HEK293 (cell line): ENCODE measurements at regions not wholly inside any gene's neighbourhood (a gene's known extent, or its start where the extent isn't known, plus 50 kb on each side); places are given as distances from the start of the nearest gene placed in this dataset.

Source experiments
- CTCF ChIA-PET: fragments of 350-600 bp; formaldehyde crosslinking; extraction: SDS; loops from one replicate; lab custom pipeline; 2021; ENCODE audit warnings: antibody characterized with exemption; lab: Yijun Ruan, JAX
- POLR2A ChIA-PET: fragments of 300-600 bp; formaldehyde crosslinking; extraction: SDS; loops from one replicate; lab custom pipeline; 2020; ENCODE audit warnings: antibody characterized with exemption, inconsistent platforms; lab: Yijun Ruan, JAX
- H3K27ac ChIP-seq: fragments of 200-500 bp; sonication (Bioruptor generic); 2 replicates; pipeline ENCODE4 v1.5.1; 2014; ENCODE audit warnings: low read depth, low read length, control low read depth, inconsistent platforms; ENCODE audit errors: extremely low read depth
- H3K36me3 ChIP-seq, 2 experiments: fragments of 200-500 bp in 1 of 2; sonication (Bioruptor generic) in 1 of 2; 1 replicate in 1 of 2; 2 replicates in 1 of 2; pipeline ENCODE4 v1.5.1; 2014 to 2017; ENCODE audit warnings: inconsistent platforms in 2 of 2, low read length in 2 of 2; ENCODE audit not compliant: control insufficient read depth in 2 of 2, insufficient read depth in 1 of 2
- H3K4me1 ChIP-seq: fragments of 200-500 bp; sonication (Bioruptor generic); 2 replicates; pipeline ENCODE4 v1.5.1; 2014; ENCODE audit warnings: mild to moderate bottlenecking, low read length, inconsistent platforms; ENCODE audit not compliant: control insufficient read depth, insufficient read depth
- H3K4me3 ChIP-seq: 2 replicates; pipeline ENCODE4 v1.5.1; 2011; ENCODE audit warnings: low read depth, mild to moderate bottlenecking, control low read depth, low read length, moderate library complexity
- H3K9me3 ChIP-seq: fragments of 200-500 bp; sonication (Bioruptor generic); 2 replicates; pipeline ENCODE4 v1.5.1; 2014; ENCODE audit warnings: low read depth, low read length, inconsistent platforms; ENCODE audit not compliant: control insufficient read depth, insufficient read depth
- EGR2 ChIP-seq: fragments of 450-650 bp; formaldehyde crosslinking; IDR thresholded peaks from 2 replicates; pipeline ENCODE4 v1.5.1; 2016; ENCODE audit warnings: low read depth, missing biosample characterization, missing genetic modification characterization
- FEZF1 ChIP-seq: fragments of 450-650 bp; formaldehyde crosslinking; IDR thresholded peaks from 2 replicates; pipeline ENCODE4 v1.5.1; 2016; ENCODE audit warnings: missing biosample characterization, missing genetic modification characterization
- GLI2 ChIP-seq: fragments of 450-650 bp; formaldehyde crosslinking; IDR thresholded peaks from 2 replicates; pipeline ENCODE4; 2017; ENCODE audit warnings: missing biosample characterization, missing genetic modification characterization, low read depth, borderline replicate concordance
- GLIS1 ChIP-seq: fragments of 450-650 bp; formaldehyde crosslinking; IDR thresholded peaks from 2 replicates; pipeline ENCODE4 v1.5.1; 2016; ENCODE audit warnings: missing biosample characterization, missing genetic modification characterization
- KLF8 ChIP-seq: fragments of 450-650 bp; formaldehyde crosslinking; IDR thresholded peaks from 2 replicates; pipeline ENCODE4 v1.5.1; 2016; ENCODE audit warnings: missing biosample characterization, missing genetic modification characterization
- RBAK ChIP-seq: fragments of 450-650 bp; formaldehyde crosslinking; IDR thresholded peaks from 2 replicates; pipeline ENCODE4 v1.5.1; 2016; ENCODE audit warnings: missing biosample characterization, missing genetic modification characterization
- SALL2 ChIP-seq: fragments of 450-650 bp; formaldehyde crosslinking; IDR thresholded peaks from 2 replicates; pipeline ENCODE4 v1.5.0; 2017; ENCODE audit warnings: missing biosample characterization, mild to moderate bottlenecking, missing genetic modification characterization, borderline replicate concordance
- TCF7L2 ChIP-seq: IDR thresholded peaks from 2 replicates; pipeline ENCODE4 v1.6.1; 2011; ENCODE audit warnings: low read depth, mild to moderate bottlenecking, inconsistent platforms, low read length, moderate library complexity, borderline replicate concordance
- YY2 ChIP-seq: fragments of 450-650 bp; formaldehyde crosslinking; IDR thresholded peaks from 2 replicates; pipeline ENCODE4 v1.5.1; 2016; ENCODE audit warnings: missing biosample characterization, missing genetic modification characterization
- ZBTB1 ChIP-seq: fragments of 450-650 bp; formaldehyde crosslinking; IDR thresholded peaks from 2 replicates; pipeline ENCODE4 v1.5.1; 2016; ENCODE audit warnings: missing biosample characterization, missing genetic modification characterization
- ZBTB17 ChIP-seq: fragments of 450-650 bp; formaldehyde crosslinking; IDR thresholded peaks from 2 replicates; pipeline ENCODE4 v1.5.1; 2016; ENCODE audit warnings: missing biosample characterization, missing genetic modification characterization
- ZNF10 ChIP-seq: fragments of 450-650 bp; formaldehyde crosslinking; IDR thresholded peaks from 2 replicates; pipeline ENCODE4 v1.5.1; 2017; ENCODE audit warnings: missing biosample characterization, missing genetic modification characterization
- ZNF112 ChIP-seq: fragments of 450-650 bp; formaldehyde crosslinking; IDR thresholded peaks from 2 replicates; pipeline ENCODE4 v1.5.0; 2017; ENCODE audit warnings: missing biosample characterization, missing genetic modification characterization
- ZNF23 ChIP-seq: fragments of 450-650 bp; formaldehyde crosslinking; IDR thresholded peaks from 2 replicates; pipeline ENCODE4 v1.5.1; 2016; ENCODE audit warnings: missing biosample characterization, missing genetic modification characterization, borderline replicate concordance
- ZNF274 ChIP-seq, 2 experiments: fragments of 200-500 bp in 1 of 2; fragments of 450-650 bp in 1 of 2; sonication (Bioruptor generic) in 1 of 2; formaldehyde crosslinking in 1 of 2; IDR thresholded peaks; 2 replicates each; pipeline versions ENCODE4 v1.5.1 to v1.6.1; 2014 to 2016; ENCODE audit warnings: borderline replicate concordance in 1 of 2, inconsistent platforms in 1 of 2, low read length in 1 of 2, missing biosample characterization in 1 of 2, missing genetic modification characterization in 1 of 2
- ZNF302 ChIP-seq: fragments of 450-650 bp; formaldehyde crosslinking; IDR thresholded peaks from 2 replicates; pipeline ENCODE4 v1.5.1; 2016; ENCODE audit warnings: missing biosample characterization, missing genetic modification characterization, low read depth
- ZNF48 ChIP-seq: fragments of 450-650 bp; formaldehyde crosslinking; IDR thresholded peaks from 2 replicates; pipeline ENCODE4 v1.5.1; 2016; ENCODE audit warnings: missing biosample characterization, missing genetic modification characterization
- ZNF510 ChIP-seq: fragments of 450-650 bp; formaldehyde crosslinking; IDR thresholded peaks from 2 replicates; pipeline ENCODE4 v1.5.1; 2018; ENCODE audit warnings: mild to moderate bottlenecking, missing genetic modification characterization, missing biosample characterization; ENCODE audit not compliant: insufficient replicate concordance
- ZNF555 ChIP-seq: fragments of 450-650 bp; formaldehyde crosslinking; conservative IDR thresholded peaks from 2 replicates; pipeline ENCODE4 v1.5.1; 2017; ENCODE audit warnings: missing biosample characterization, mild to moderate bottlenecking, missing genetic modification characterization, inconsistent platforms
- ZNF571 ChIP-seq: fragments of 450-650 bp; formaldehyde crosslinking; IDR thresholded peaks from 2 replicates; pipeline ENCODE4 v1.5.0; 2017; ENCODE audit warnings: missing biosample characterization, missing genetic modification characterization
- ZNF596 ChIP-seq: fragments of 450-650 bp; IDR thresholded peaks from 2 replicates; pipeline ENCODE4 v1.5.0; 2018; ENCODE audit warnings: missing biosample characterization, mild to moderate bottlenecking, missing genetic modification characterization, moderate library complexity
- ZNF621 ChIP-seq: fragments of 450-650 bp; formaldehyde crosslinking; IDR thresholded peaks from 2 replicates; pipeline ENCODE4 v1.5.1; 2017; ENCODE audit warnings: missing biosample characterization, missing genetic modification characterization
- ZNF645 ChIP-seq: fragments of 450-650 bp; formaldehyde crosslinking; IDR thresholded peaks from 2 replicates; pipeline ENCODE4; 2016; ENCODE audit warnings: missing biosample characterization, missing genetic modification characterization
- ZNF76 ChIP-seq: fragments of 450-650 bp; formaldehyde crosslinking; IDR thresholded peaks from 2 replicates; pipeline ENCODE4; 2016; ENCODE audit warnings: low read depth, missing biosample characterization, missing genetic modification characterization, borderline replicate concordance
- ZNF777 ChIP-seq: fragments of 450-650 bp; formaldehyde crosslinking; IDR thresholded peaks from 2 replicates; pipeline ENCODE4 v1.5.1; 2017; ENCODE audit warnings: missing biosample characterization, missing genetic modification characterization, borderline replicate concordance
- ZNF785 ChIP-seq: fragments of 450-650 bp; formaldehyde crosslinking; IDR thresholded peaks from 2 replicates; pipeline ENCODE4 v1.5.1; 2016; ENCODE audit warnings: missing biosample characterization, missing genetic modification characterization
- ZNF830 ChIP-seq: fragments of 450-650 bp; IDR thresholded peaks from 2 replicates; pipeline ENCODE4 v1.5.0; 2018; ENCODE audit warnings: missing biosample characterization, missing genetic modification characterization, low read depth, mild to moderate bottlenecking, moderate library complexity
- TF ChIP-seq, protein P1 (sequence below): fragments of 450-650 bp; formaldehyde crosslinking; IDR thresholded peaks from 2 replicates; pipeline ENCODE4 v1.5.1; 2016; ENCODE audit warnings: missing biosample characterization, missing genetic modification characterization
- TF ChIP-seq, protein P2 (sequence below): fragments of 450-650 bp; formaldehyde crosslinking; IDR thresholded peaks from 2 replicates; pipeline ENCODE4 v1.5.1; 2016; ENCODE audit warnings: missing biosample characterization, missing genetic modification characterization
- TF ChIP-seq, protein P3 (sequence below): fragments of 450-650 bp; formaldehyde crosslinking; IDR thresholded peaks from 2 replicates; pipeline ENCODE4 v1.5.1; 2016; ENCODE audit warnings: missing biosample characterization, missing genetic modification characterization
- TF ChIP-seq, protein P4 (sequence below): fragments of 450-650 bp; formaldehyde crosslinking; IDR thresholded peaks from 2 replicates; pipeline ENCODE4 v1.5.1; 2016; ENCODE audit warnings: missing biosample characterization, missing genetic modification characterization, low read depth

DNA sequence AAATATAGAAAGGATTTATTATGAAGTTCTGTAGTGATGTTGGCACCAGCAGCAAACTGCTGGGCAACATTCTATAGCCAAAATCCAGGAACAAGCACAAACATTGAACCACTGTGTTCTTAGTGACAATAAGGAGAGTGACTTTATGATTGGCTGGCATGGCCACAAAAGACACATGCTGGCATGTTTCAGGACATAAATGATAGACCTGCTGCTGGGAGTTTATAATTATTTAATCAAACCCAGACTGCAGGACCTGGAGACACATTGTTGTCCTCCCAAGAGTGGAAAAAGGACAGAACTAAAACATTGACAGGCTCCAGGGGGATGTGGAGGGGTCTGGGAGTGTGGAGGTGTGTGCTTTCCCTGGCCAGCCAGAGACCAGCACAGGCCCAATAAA is 255.3 kb upstream of the LRTM1 start:
- TF ChIP-seq ZNF23 (tag by site-specific recombination) (no peak), FEZF1 (tag by site-specific recombination) (no peak), ZNF571 (tag by site-specific recombination) (no peak), EGR2 (tag by site-specific recombination) (no peak), ZNF274 (IDR thresholded peaks at IDR 0.05; ENCODE audit: low read length) (no peak), ZNF274 (tag by site-specific recombination; IDR thresholded peaks at IDR 0.05; ENCODE audit: borderline replicate concordance) (no peak), ZNF830 (tag by site-specific recombination) (no peak), ZNF48 (tag by site-specific recombination) (no peak), YY2 (no peak), ZNF76 (tag by site-specific recombination) (no peak), KLF8 (tag by site-specific recombination) (no peak), ZNF302 (tag by site-specific recombination) (no peak), ZNF645 (tag by site-specific recombination) (no peak), ZBTB1 (tag by site-specific recombination) (no peak), GLI2 (tag by site-specific recombination) (no peak)
- TF ChIP-seq, protein P1, sequence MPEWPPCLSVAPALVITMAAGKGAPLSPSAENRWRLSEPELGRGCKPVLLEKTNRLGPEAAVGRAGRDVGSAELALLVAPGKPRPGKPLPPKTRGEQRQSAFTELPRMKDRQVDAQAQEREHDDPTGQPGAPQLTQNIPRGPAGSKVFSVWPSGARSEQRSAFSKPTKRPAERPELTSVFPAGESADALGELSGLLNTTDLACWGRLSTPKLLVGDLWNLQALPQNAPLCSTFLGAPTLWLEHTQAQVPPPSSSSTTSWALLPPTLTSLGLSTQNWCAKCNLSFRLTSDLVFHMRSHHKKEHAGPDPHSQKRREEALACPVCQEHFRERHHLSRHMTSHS (tag by site-specific recombination), result no peak
- TF ChIP-seq, protein P2, sequence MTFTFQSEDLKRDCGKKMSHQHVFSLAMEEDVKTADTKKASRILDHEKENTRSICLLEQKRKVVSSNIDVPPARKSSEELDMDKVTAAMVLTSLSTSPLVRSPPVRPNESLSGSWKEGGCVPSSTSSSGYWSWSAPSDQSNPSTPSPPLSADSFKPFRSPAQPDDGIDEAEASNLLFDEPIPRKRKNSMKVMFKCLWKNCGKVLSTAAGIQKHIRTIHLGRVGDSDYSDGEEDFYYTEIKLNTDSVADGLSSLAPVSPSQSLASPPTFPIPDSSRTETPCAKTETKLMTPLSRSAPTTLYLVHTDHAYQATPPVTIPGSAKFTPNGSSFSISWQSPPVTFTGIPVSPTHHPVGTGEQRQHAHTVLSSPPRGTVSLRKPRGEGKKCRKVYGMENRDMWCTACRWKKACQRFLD, result no peak
- TF ChIP-seq, protein P3, sequence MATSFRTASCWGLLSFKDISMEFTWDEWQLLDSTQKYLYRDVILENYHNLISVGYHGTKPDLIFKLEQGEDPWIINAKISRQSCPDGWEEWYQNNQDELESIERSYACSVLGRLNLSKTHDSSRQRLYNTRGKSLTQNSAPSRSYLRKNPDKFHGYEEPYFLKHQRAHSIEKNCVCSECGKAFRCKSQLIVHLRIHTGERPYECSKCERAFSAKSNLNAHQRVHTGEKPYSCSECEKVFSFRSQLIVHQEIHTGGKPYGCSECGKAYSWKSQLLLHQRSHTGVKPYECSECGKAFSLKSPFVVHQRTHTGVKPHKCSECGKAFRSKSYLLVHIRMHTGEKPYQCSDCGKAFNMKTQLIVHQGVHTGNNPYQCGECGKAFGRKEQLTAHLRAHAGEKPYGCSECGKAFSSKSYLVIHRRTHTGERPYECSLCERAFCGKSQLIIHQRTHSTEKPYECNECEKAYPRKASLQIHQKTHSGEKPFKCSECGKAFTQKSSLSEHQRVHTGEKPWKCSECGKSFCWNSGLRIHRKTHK, result no peak

DNA sequence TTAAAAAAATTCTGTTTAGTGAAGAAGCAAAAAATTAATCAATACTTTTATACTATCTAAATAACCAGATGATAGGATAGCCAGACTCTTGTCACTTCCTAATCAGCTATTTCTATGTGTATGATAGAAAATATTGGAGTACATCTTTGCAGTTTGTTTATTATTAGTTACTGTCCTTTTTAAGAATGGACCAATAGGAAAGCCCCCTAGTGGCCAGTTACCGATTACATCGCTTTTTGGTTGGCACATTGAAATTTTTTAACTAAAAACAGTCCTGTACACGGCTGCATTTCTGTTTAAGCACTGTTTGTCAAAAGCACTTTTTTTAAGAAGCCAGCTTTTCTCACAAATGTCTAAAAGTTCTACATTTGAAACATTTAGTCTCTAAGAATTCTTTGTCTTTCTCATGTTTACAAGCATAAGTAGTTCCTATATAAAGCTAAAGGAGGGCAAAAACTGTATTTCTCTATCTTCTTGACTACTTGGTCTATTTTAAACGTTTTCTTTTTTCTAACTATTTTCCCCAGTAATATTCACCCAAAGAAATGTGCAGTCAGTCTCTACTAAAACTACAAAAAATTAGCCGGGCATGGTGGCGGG is 253.2 kb upstream of the LRTM1 start:
- ChIA-PET POLR2A (no interaction called here), CTCF (interaction anchor here (0.5 to 1.6 kb wide), 17 partner anchors 8 to 774 kb away, joined by 3 to 13 read pairs (median 4); no protein-coding TSS in a partner anchor)
- no peak for TF ChIP-seq ZNF510 (tag by site-specific recombination)
- no peak for TF ChIP-seq ZNF10 (tag by site-specific recombination)
- TF ChIP-seq TCF7L2, result no peak
- TF ChIP-seq RBAK (tag by site-specific recombination), result no peak
- TF ChIP-seq ZNF112 (tag by site-specific recombination), result no peak
- no peak for TF ChIP-seq ZNF777 (tag by site-specific recombination)
- no peak for TF ChIP-seq ZNF596 (tag by site-specific recombination)
- TF ChIP-seq ZNF785 (tag by site-specific recombination), result no peak
- TF ChIP-seq ZBTB17, result no peak
- no peak for TF ChIP-seq ZNF621 (tag by site-specific recombination)
- no peak for TF ChIP-seq GLIS1 (tag by site-specific recombination)
- TF ChIP-seq ZNF555 (tag by site-specific recombination), result no peak
- no peak for TF ChIP-seq SALL2 (tag by site-specific recombination)
- no peak for TF ChIP-seq ZNF302 (tag by site-specific recombination)
- TF ChIP-seq, protein P4, sequence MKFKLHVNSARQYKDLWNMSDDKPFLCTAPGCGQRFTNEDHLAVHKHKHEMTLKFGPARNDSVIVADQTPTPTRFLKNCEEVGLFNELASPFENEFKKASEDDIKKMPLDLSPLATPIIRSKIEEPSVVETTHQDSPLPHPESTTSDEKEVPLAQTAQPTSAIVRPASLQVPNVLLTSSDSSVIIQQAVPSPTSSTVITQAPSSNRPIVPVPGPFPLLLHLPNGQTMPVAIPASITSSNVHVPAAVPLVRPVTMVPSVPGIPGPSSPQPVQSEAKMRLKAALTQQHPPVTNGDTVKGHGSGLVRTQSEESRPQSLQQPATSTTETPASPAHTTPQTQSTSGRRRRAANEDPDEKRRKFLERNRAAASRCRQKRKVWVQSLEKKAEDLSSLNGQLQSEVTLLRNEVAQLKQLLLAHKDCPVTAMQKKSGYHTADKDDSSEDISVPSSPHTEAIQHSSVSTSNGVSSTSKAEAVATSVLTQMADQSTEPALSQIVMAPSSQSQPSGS (tag by site-specific recombination), result no peak
- no peak overlapping the region for H3K4me3 ChIP-seq
- H3K9me3 ChIP-seq, result no peaks in the 10 kb centered on the region
- H3K36me3 ChIP-seq, result no peaks in the 10 kb centered on the region
- no peak overlapping the region for H3K27ac ChIP-seq
- H3K4me1 ChIP-seq, result no peaks in the 10 kb centered on the region

More for the DNA sequence above, 255.3 kb upstream of the LRTM1 start:
- CTCF ChIA-PET, result no interaction called here
- no peak overlapping the region for H3K4me3 ChIP-seq
- POLR2A ChIA-PET, result no interaction called here
- H3K27ac ChIP-seq, result no peak overlapping the region
- H3K36me3 ChIP-seq, result no peaks in the 10 kb centered on the region
- no peaks in the 10 kb centered on the region for H3K4me1 ChIP-seq
- no peaks in the 10 kb centered on the region for H3K9me3 ChIP-seq
